ENCODE measurements at regions not wholly inside any gene's neighbourhood (a gene's known extent, or its start where the extent isn't known, plus 50 kb on each side); places are given as distances from the start of the nearest gene placed in this dataset.
"Not testable (repeated sequence)": the region's sequence is repeated elsewhere in the genome, so short reads cannot be mapped to it uniquely, and the experiment has no call there.

GRCh38 chr15:46997501-46997900, 719.8 kb upstream of the SEMA6D start:
- no peak for DNase-seq (ENCODE audit: low read depth in 4 of 4, low spot score in 2 of 4)

GRCh38 chr15:47003568-47003967, 713.7 kb upstream of the SEMA6D start:
- no peak for DNase-seq (ENCODE audit: low read depth in 4 of 4, low spot score in 2 of 4)

GRCh38 chr15:47013446-47013845, 703.9 kb upstream of the SEMA6D start:
- DNase-seq (ENCODE audit: low read depth in 4 of 4, low spot score in 2 of 4) = no peak

- no peak for DNase-seq (ENCODE audit: low read depth in 4 of 4, low spot score in 2 of 4)
Measured at GRCh38 chr15:47027322-47027946, 689.9 kb upstream of the SEMA6D start.

GRCh38 chr15:47035475-47036406, 681.6 kb upstream of the SEMA6D start:
- DNase-seq (ENCODE audit: low read depth in 4 of 4, low spot score in 2 of 4) = no peak

GRCh38 chr15:47037003-47037402, 680.3 kb upstream of the SEMA6D start:
- no peak for DNase-seq (ENCODE audit: low read depth in 4 of 4, low spot score in 2 of 4)

- DNase-seq (ENCODE audit: low read depth in 4 of 4, low spot score in 2 of 4) = no peak
Measured at GRCh38 chr15:47039225-47039624, 678.1 kb upstream of the SEMA6D start.

GRCh38 chr15:47041301-47041700, 676.0 kb upstream of the SEMA6D start:
- DNase-seq (ENCODE audit: low read depth in 4 of 4, low spot score in 2 of 4) = no peak

- DNase-seq (ENCODE audit: low read depth in 4 of 4, low spot score in 2 of 4) = not testable (repeated sequence)
Measured at GRCh38 chr15:47047981-47048380, 669.3 kb upstream of the SEMA6D start.

GRCh38 chr15:47066392-47066791, 650.9 kb upstream of the SEMA6D start:
- no peak for DNase-seq (ENCODE audit: low read depth in 4 of 4, low spot score in 2 of 4)

GRCh38 chr15:47077846-47078245, 639.5 kb upstream of the SEMA6D start:
- not testable (repeated sequence) for DNase-seq (ENCODE audit: low read depth in 4 of 4, low spot score in 2 of 4)

GRCh38 chr15:47095833-47096232, 621.5 kb upstream of the SEMA6D start:
- DNase-seq (ENCODE audit: low read depth in 4 of 4, low spot score in 2 of 4) = no peak

- DNase-seq (ENCODE audit: low read depth in 4 of 4, low spot score in 2 of 4) = not testable (repeated sequence)
Measured at GRCh38 chr15:47098526-47098925, 618.8 kb upstream of the SEMA6D start.

GRCh38 chr15:47099801-47100200, 617.5 kb upstream of the SEMA6D start:
- DNase-seq (ENCODE audit: low read depth in 4 of 4, low spot score in 2 of 4) = not testable (repeated sequence)

- DNase-seq (ENCODE audit: low read depth in 4 of 4, low spot score in 2 of 4) = not testable (repeated sequence)
Measured at GRCh38 chr15:47108800-47109199, 608.5 kb upstream of the SEMA6D start.

GRCh38 chr15:47116698-47117097, 600.6 kb upstream of the SEMA6D start:
- no peak for DNase-seq (ENCODE audit: low read depth in 4 of 4, low spot score in 2 of 4)

GRCh38 chr15:47119349-47119748, 598.0 kb upstream of the SEMA6D start:
- DNase-seq (ENCODE audit: low read depth in 4 of 4, low spot score in 2 of 4) = no peak

- no peak for DNase-seq (ENCODE audit: low read depth in 4 of 4, low spot score in 2 of 4)
Measured at GRCh38 chr15:47124430-47125102, 592.7 kb upstream of the SEMA6D start.

- no peak for DNase-seq (ENCODE audit: low read depth in 4 of 4, low spot score in 2 of 4)
Measured at GRCh38 chr15:47129033-47129432, 588.3 kb upstream of the SEMA6D start.

- DNase-seq (ENCODE audit: low read depth in 4 of 4, low spot score in 2 of 4) = not testable (repeated sequence)
Measured at GRCh38 chr15:47131450-47131849, 585.9 kb upstream of the SEMA6D start.

GRCh38 chr15:47135267-47135666, 582.0 kb upstream of the SEMA6D start:
- no peak for DNase-seq (ENCODE audit: low read depth in 4 of 4, low spot score in 2 of 4)
